ENCODE measurements at regions not wholly inside any gene's neighbourhood (a gene's known extent, or its start where the extent isn't known, plus 50 kb on each side); places are given as distances from the start of the nearest gene placed in this dataset.

GRCh38 chr3:10669490-10670048 lies 146.5 kb upstream of the SLC6A11 start:
- no peak for DNase-seq (ENCODE audit: low read depth)
- Histone ChIP-seq H3K27me3 (ENCODE audit: insufficient read depth, low read length) (peaks cover 27% of the 10 kb centered on the region), H3K9ac (ENCODE audit: low read length) (no peak overlapping the region), H4K20me1 (ENCODE audit: insufficient read depth, low read length) (no peaks in the 10 kb centered on the region), H3K4me1 (ENCODE audit: insufficient read depth, low read length) (no peaks in the 10 kb centered on the region), H3K9me3 (ENCODE audit: insufficient read depth, low read depth, low read length) (no peaks in the 10 kb centered on the region), H3K4me2 (ENCODE audit: low read length) (no peak overlapping the region), H3K27ac (ENCODE audit: low read depth, low read length) (no peak overlapping the region), H3K4me3 (ENCODE audit: insufficient read depth, low read depth, low read length) (no peak overlapping the region), H3K36me3 (ENCODE audit: insufficient read depth, low read length) (no peaks in the 10 kb centered on the region), H3K79me2 (ENCODE audit: insufficient read depth, low read length) (no peaks in the 10 kb centered on the region), H2AFZ (ENCODE audit: low read depth, low read length) (no peak overlapping the region)
- no peak for FAIRE-seq
- H3K36me3 Mint-ChIP-seq (ENCODE audit: low read depth, unreplicated experiment) = peaks cover 2% of the 10 kb centered on the region
- peaks cover 3% of the 10 kb centered on the region for H3K4me1 Mint-ChIP-seq (ENCODE audit: low read depth, unreplicated experiment)
- H3K4me3 Mint-ChIP-seq (ENCODE audit: unreplicated experiment) = no peak overlapping the region
- H3K27ac Mint-ChIP-seq (ENCODE audit: unreplicated experiment) = no peak overlapping the region
- no peak for TF ChIP-seq CTCF (IDR thresholded peaks at IDR 0.05; ENCODE audit: insufficient read depth, low read depth, low read length)
- no peak for TF ChIP-seq EZH2 (IDR thresholded peaks at IDR 0.05; ENCODE audit: insufficient read depth, low read length)
- H3K9me3 Mint-ChIP-seq (ENCODE audit: unreplicated experiment) = peaks cover 1% of the 10 kb centered on the region
- peaks cover 63% of the 10 kb centered on the region for H3K27me3 Mint-ChIP-seq (ENCODE audit: low read depth, unreplicated experiment)

GRCh38 chr3:10672422-10672821 lies 143.6 kb upstream of the SLC6A11 start:
- Histone ChIP-seq H3K4me1 (ENCODE audit: insufficient read depth, low read length) (no peaks in the 10 kb centered on the region), H2AFZ (ENCODE audit: low read depth, low read length) (no peak overlapping the region), H3K27ac (ENCODE audit: low read depth, low read length) (no peak overlapping the region), H3K9ac (ENCODE audit: low read length) (no peak overlapping the region), H3K9me3 (ENCODE audit: insufficient read depth, low read depth, low read length) (no peaks in the 10 kb centered on the region), H3K36me3 (ENCODE audit: insufficient read depth, low read length) (no peaks in the 10 kb centered on the region), H3K79me2 (ENCODE audit: insufficient read depth, low read length) (no peaks in the 10 kb centered on the region), H3K27me3 (ENCODE audit: insufficient read depth, low read length) (peaks cover 7% of the 10 kb centered on the region), H3K4me3 (ENCODE audit: insufficient read depth, low read depth, low read length) (no peak overlapping the region), H3K4me2 (ENCODE audit: low read length) (no peak overlapping the region), H4K20me1 (ENCODE audit: insufficient read depth, low read length) (no peaks in the 10 kb centered on the region)
- TF ChIP-seq EZH2 (IDR thresholded peaks at IDR 0.05; ENCODE audit: insufficient read depth, low read length) = no peak
- TF ChIP-seq CTCF (IDR thresholded peaks at IDR 0.05; ENCODE audit: insufficient read depth, low read depth, low read length) = no peak
- DNase-seq (ENCODE audit: low read depth) (no peak), FAIRE-seq (no peak)
- Mint-ChIP-seq H3K27me3 (ENCODE audit: low read depth, unreplicated experiment) (peaks cover 42% of the 10 kb centered on the region), H3K36me3 (ENCODE audit: low read depth, unreplicated experiment) (peaks cover 2% of the 10 kb centered on the region), H3K9me3 (ENCODE audit: unreplicated experiment) (peaks cover 1% of the 10 kb centered on the region), H3K27ac (ENCODE audit: unreplicated experiment) (no peak overlapping the region), H3K4me1 (ENCODE audit: low read depth, unreplicated experiment) (peaks cover 4% of the 10 kb centered on the region), H3K4me3 (ENCODE audit: unreplicated experiment) (no peak overlapping the region)

DNA sequence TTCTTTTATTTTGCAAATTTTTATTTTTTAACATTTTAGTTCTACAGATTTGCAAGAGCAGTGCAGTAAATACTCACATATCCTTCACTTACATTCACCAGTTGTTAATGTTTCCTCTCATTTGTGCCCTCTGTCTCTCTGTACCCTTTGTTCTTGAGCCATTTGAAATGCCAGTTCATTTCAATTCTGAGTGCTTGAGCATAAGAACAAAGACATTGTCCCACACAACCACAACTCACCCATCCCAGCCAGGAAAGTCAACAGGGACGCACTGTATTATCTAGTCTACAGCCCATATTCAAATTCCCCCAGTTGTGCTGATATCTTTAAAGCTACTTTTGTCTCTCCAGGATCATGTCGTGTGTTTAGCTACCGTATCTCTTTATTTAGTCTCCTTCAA lies 141.4 kb upstream of the SLC6A11 start:
- no peak overlapping the region for H3K27ac Mint-ChIP-seq (ENCODE audit: unreplicated experiment)
- Histone ChIP-seq H3K27ac (ENCODE audit: low read depth, low read length) (no peak overlapping the region), H3K9ac (ENCODE audit: low read length) (no peak overlapping the region), H3K36me3 (ENCODE audit: insufficient read depth, low read length) (no peaks in the 10 kb centered on the region), H3K4me3 (ENCODE audit: insufficient read depth, low read depth, low read length) (no peak overlapping the region), H3K4me1 (ENCODE audit: insufficient read depth, low read length) (no peaks in the 10 kb centered on the region), H3K79me2 (ENCODE audit: insufficient read depth, low read length) (no peaks in the 10 kb centered on the region), H3K4me2 (ENCODE audit: low read length) (no peak overlapping the region), H2AFZ (ENCODE audit: low read depth, low read length) (no peak overlapping the region), H3K9me3 (ENCODE audit: insufficient read depth, low read depth, low read length) (no peaks in the 10 kb centered on the region), H3K27me3 (ENCODE audit: insufficient read depth, low read length) (peaks cover 5% of the 10 kb centered on the region), H4K20me1 (ENCODE audit: insufficient read depth, low read length) (no peaks in the 10 kb centered on the region)
- TF ChIP-seq EZH2 (IDR thresholded peaks at IDR 0.05; ENCODE audit: insufficient read depth, low read length) (no peak), CTCF (IDR thresholded peaks at IDR 0.05; ENCODE audit: insufficient read depth, low read depth, low read length) (no peak)
- H3K4me1 Mint-ChIP-seq (ENCODE audit: low read depth, unreplicated experiment) = peaks cover 3% of the 10 kb centered on the region
- H3K36me3 Mint-ChIP-seq (ENCODE audit: low read depth, unreplicated experiment) = peaks cover 2% of the 10 kb centered on the region
- peaks cover 26% of the 10 kb centered on the region for H3K27me3 Mint-ChIP-seq (ENCODE audit: low read depth, unreplicated experiment)
- FAIRE-seq = no peak
- H3K9me3 Mint-ChIP-seq (ENCODE audit: unreplicated experiment) = peaks cover 1% of the 10 kb centered on the region
- no peak overlapping the region for H3K4me3 Mint-ChIP-seq (ENCODE audit: unreplicated experiment)
- no peak for DNase-seq (ENCODE audit: low read depth)

All from astrocyte (in vitro differentiated cells and primary cell).